ENCODE measurements at regions not wholly inside any gene's neighbourhood (a gene's known extent, or its start where the extent isn't known, plus 50 kb on each side); places are given as distances from the start of the nearest gene placed in this dataset.
"Not testable (repeated sequence)": the region's sequence is repeated elsewhere in the genome, so short reads cannot be mapped to it uniquely, and the experiment has no call there.

GRCh38 chr3:18556001-18556408 is 130.9 kb upstream of the SATB1 start:
- H3K79me2 ChIP-seq (ENCODE audit: control insufficient read depth, insufficient read depth, low read length), result no peaks in the 10 kb centered on the region
- ATAC-seq (no peak), FAIRE-seq (no peak), DNase-seq (ENCODE audit: extremely low read depth in 1 of 4, low spot score in 3 of 4) (no peak)
- no peak overlapping the region for H3K4me2 ChIP-seq (ENCODE audit: insufficient read depth, low read length)
- H3K9ac ChIP-seq (ENCODE audit: insufficient read depth in 1 of 2, low read depth in 2 of 2, low read length in 2 of 2), result no peak overlapping the region
- CTCF ChIA-PET (ENCODE audit: low intra/inter-chr PET ratio), result no interaction called here
- no peaks in the 10 kb centered on the region for H3K36me3 ChIP-seq (ENCODE audit: control insufficient read depth, insufficient read depth, low read length)
- no peaks in the 10 kb centered on the region for H3K4me1 ChIP-seq (replicated peaks in 1 of 2; ENCODE audit: control insufficient read depth in 2 of 2, insufficient read depth in 2 of 2, low read length in 2 of 2)
- no peak overlapping the region for H3K4me3 ChIP-seq
- TF ChIP-seq MAFG (tag; conservative IDR thresholded peaks at IDR 0.05) (no peak), XRCC5 (IDR thresholded peaks at IDR 0.05; ENCODE audit: low read depth, low read length) (no peak), SNRNP70 (optimal IDR thresholded peaks at IDR 0.05; ENCODE audit: low read depth, low read length) (no peak), ZKSCAN8 (CRISPR knock-in tag; IDR thresholded peaks at IDR 0.05) (no peak)
- no peaks in the 10 kb centered on the region for H3K9me1 ChIP-seq (ENCODE audit: control insufficient read depth, insufficient read depth, low read length)
- intact Hi-C loops (cut with micrococcal nuclease) (no loop called here), in situ Hi-C loops (cut with MboI) (no loop called here)
- no peaks in the 10 kb centered on the region; the same call in 1 of the 2 replicates for H3K9me3 ChIP-seq (replicated peaks; ENCODE audit: control insufficient read depth, insufficient read depth, low read depth, low read length)
- no TSS peak for BruUV-seq (replicated peaks)
- H2AFZ ChIP-seq (ENCODE audit: low read depth, low read length), result no peak overlapping the region
- H4K20me1 ChIP-seq (replicated peaks; ENCODE audit: control insufficient read depth, insufficient read depth, low read length), result no peaks in the 10 kb centered on the region
- WGBS (ENCODE audit: insufficient coverage, low coverage, missing lambda C conversion rate), result 6% methylated on average over 3 of the region's 3 CpGs
- no peaks in the 10 kb centered on the region for H3K27me3 ChIP-seq (ENCODE audit: control insufficient read depth in 2 of 2, insufficient read depth in 2 of 2, low read length in 2 of 2)
- H3K27ac ChIP-seq (ENCODE audit: extremely low read depth, low read depth, low read length), result no peak overlapping the region
- POLR2A ChIA-PET, result no interaction called here

- WGBS (ENCODE audit: insufficient coverage, low coverage, missing lambda C conversion rate), result 0% methylated on average over 7 of the region's 9 CpGs
- H4K20me1 ChIP-seq (replicated peaks; ENCODE audit: control insufficient read depth, insufficient read depth, low read length); H3K9me3 ChIP-seq (replicated peaks; ENCODE audit: control insufficient read depth, insufficient read depth, low read depth, low read length); ATAC-seq; in situ Hi-C loops (cut with MboI); DNase-seq (ENCODE audit: extremely low read depth in 1 of 4, low spot score in 3 of 4); intact Hi-C loops (cut with micrococcal nuclease); H2AFZ ChIP-seq (ENCODE audit: low read depth, low read length); CTCF ChIA-PET (ENCODE audit: low intra/inter-chr PET ratio); H3K4me3 ChIP-seq; H3K9ac ChIP-seq (ENCODE audit: insufficient read depth in 1 of 2, low read depth in 2 of 2, low read length in 2 of 2); H3K4me2 ChIP-seq (ENCODE audit: insufficient read depth, low read length); H3K4me1 ChIP-seq (replicated peaks in 1 of 2; ENCODE audit: control insufficient read depth in 2 of 2, insufficient read depth in 2 of 2, low read length in 2 of 2); H3K9me1 ChIP-seq (ENCODE audit: control insufficient read depth, insufficient read depth, low read length); FAIRE-seq; H3K27me3 ChIP-seq (ENCODE audit: control insufficient read depth in 2 of 2, insufficient read depth in 2 of 2, low read length in 2 of 2); POLR2A ChIA-PET; H3K27ac ChIP-seq (ENCODE audit: extremely low read depth, low read depth, low read length); H3K36me3 ChIP-seq (ENCODE audit: control insufficient read depth, insufficient read depth, low read length); H3K79me2 ChIP-seq (ENCODE audit: control insufficient read depth, insufficient read depth, low read length); BruUV-seq (replicated peaks): not testable (repeated sequence)
These were observed 127.5 kb upstream of the SATB1 start for GRCh38 chr3:18552579-18553105.

Measured in K562 (cell line).